Activated CD8-positive, alpha-beta memory T cell treated with anti-CD3 and anti-CD28 coated beads for 48 hours (primary cell): ENCODE measurements at regions not wholly inside any gene's neighbourhood (a gene's known extent, or its start where the extent isn't known, plus 50 kb on each side); places are given as distances from the start of the nearest gene placed in this dataset.
"Not testable (repeated sequence)": the region's sequence is repeated elsewhere in the genome, so short reads cannot be mapped to it uniquely, and the experiment has no call there.

Experiments used
- DNase-seq, 3 experiments: peaks; one replicate each; pipeline ENCODE4 v3.0.0-alpha.2; 2020; ENCODE audit warnings: low read depth in 2 of 3, low spot score in 2 of 3

GRCh38 chr17:64728041-64728695 is 66.1 kb upstream of the SMURF2 start:
- no peak for DNase-seq

GRCh38 chr17:64726025-64726424 is 63.9 kb upstream of the SMURF2 start:
- not testable (repeated sequence) for DNase-seq

GRCh38 chr17:64724246-64724645 is 62.1 kb upstream of the SMURF2 start:
- DNase-seq: not testable (repeated sequence)

- DNase-seq: no peak
Measured at GRCh38 chr17:64723781-64724180, 61.7 kb upstream of the SMURF2 start.

GRCh38 chr17:64721556-64721955 is 59.4 kb upstream of the SMURF2 start:
- not testable (repeated sequence) for DNase-seq

GRCh38 chr17:64720253-64720652 is 58.1 kb upstream of the SMURF2 start:
- DNase-seq: not testable (repeated sequence)

GRCh38 chr17:64719517-64719916 is 57.4 kb upstream of the SMURF2 start:
- DNase-seq: not testable (repeated sequence)

- not testable (repeated sequence) for DNase-seq
Measured at GRCh38 chr17:64718816-64719215, 56.7 kb upstream of the SMURF2 start.

- no peak for DNase-seq
Measured at GRCh38 chr17:64718058-64718457, 56.0 kb upstream of the SMURF2 start.

- DNase-seq: not testable (repeated sequence)
Measured at GRCh38 chr17:64716496-64716895, 54.4 kb upstream of the SMURF2 start.

- DNase-seq: not testable (repeated sequence)
Measured at GRCh38 chr17:64713786-64714185, 51.7 kb upstream of the SMURF2 start.

- peak in 1 of 3 experiments; percentile 15 for DNase-seq
Measured at GRCh38 chr17:64712557-64713351, 50.6 kb upstream of the SMURF2 start.
